GM12892 (cell line): ENCODE measurements at regions not wholly inside any gene's neighbourhood (a gene's known extent, or its start where the extent isn't known, plus 50 kb on each side); places are given as distances from the start of the nearest gene placed in this dataset.
"Not testable (repeated sequence)": the region's sequence is repeated elsewhere in the genome, so short reads cannot be mapped to it uniquely, and the experiment has no call there.

Experiments
- POLR2A ChIP-seq: IDR thresholded peaks from 2 replicates; pipeline ENCODE4 v1.6.1; 2011; ENCODE audit warnings: low read depth, low read length, control low read depth
- POLR2AphosphoS5 ChIP-seq: IDR thresholded peaks from 2 replicates; pipeline ENCODE4 v1.6.1; 2011; ENCODE audit warnings: low read depth, low read length, control low read depth

GRCh38 chrX:88843841-88844240 lies 96.8 kb downstream of the CPXCR1 start:
- not testable (repeated sequence) for TF ChIP-seq POLR2A, POLR2AphosphoS5
